Activated CD8-positive, alpha-beta T cell treated with anti-CD3 and anti-CD28 coated beads, Interleukin-2, amount 10 ng/mL, durations not matched to agents 7 days and 5 days (primary cell): ENCODE measurements at regions not wholly inside any gene's neighbourhood (a gene's known extent, or its start where the extent isn't known, plus 50 kb on each side); places are given as distances from the start of the nearest gene placed in this dataset.
"Not testable (repeated sequence)": the region's sequence is repeated elsewhere in the genome, so short reads cannot be mapped to it uniquely, and the experiment has no call there.

Experiments used
- ATAC-seq: fragments of 150-1000 bp; cut with Tn5 transposase; one replicate; pipeline ENCODE4 v1.10.0; 2021; ENCODE audit warnings: moderate library complexity
- CTCF ChIA-PET: fragments of 350-600 bp; sonication (Branson Sonifier 250); formaldehyde crosslinking; loops from one replicate; lab custom pipeline; 2021; ENCODE audit warnings: antibody characterized with exemption; lab: Charles Lee
- POLR2A ChIA-PET: fragments of 350-600 bp; sonication (Branson Sonifier 250); formaldehyde crosslinking; loops from one replicate; lab custom pipeline; 2021; ENCODE audit warnings: antibody characterized with exemption; lab: Charles Lee
- DNase-seq: peaks from one replicate; pipeline ENCODE4 v3.0.0-alpha.2; 2020
- H3K27ac Mint-ChIP-seq: one replicate; pipeline ENCODE4 v1.8.0; 2021; ENCODE audit warnings: mild to moderate bottlenecking, mixed read lengths
- H3K27me3 Mint-ChIP-seq: one replicate; pipeline ENCODE4 v1.8.0; 2021; ENCODE audit warnings: low read depth, mixed read lengths
- H3K36me3 Mint-ChIP-seq: one replicate; pipeline ENCODE4 v1.8.0; 2021; ENCODE audit warnings: low read depth, mixed read lengths
- H3K4me1 Mint-ChIP-seq: one replicate; pipeline ENCODE4 v1.8.0; 2021; ENCODE audit warnings: low read depth, mixed read lengths
- H3K4me3 Mint-ChIP-seq: one replicate; pipeline ENCODE4 v1.8.0; 2021; ENCODE audit warnings: mild to moderate bottlenecking, mixed read lengths
- H3K9me3 Mint-ChIP-seq: one replicate; pipeline ENCODE4 v1.8.0; 2022; ENCODE audit warnings: mixed read lengths; ENCODE audit not compliant: insufficient read depth

DNA sequence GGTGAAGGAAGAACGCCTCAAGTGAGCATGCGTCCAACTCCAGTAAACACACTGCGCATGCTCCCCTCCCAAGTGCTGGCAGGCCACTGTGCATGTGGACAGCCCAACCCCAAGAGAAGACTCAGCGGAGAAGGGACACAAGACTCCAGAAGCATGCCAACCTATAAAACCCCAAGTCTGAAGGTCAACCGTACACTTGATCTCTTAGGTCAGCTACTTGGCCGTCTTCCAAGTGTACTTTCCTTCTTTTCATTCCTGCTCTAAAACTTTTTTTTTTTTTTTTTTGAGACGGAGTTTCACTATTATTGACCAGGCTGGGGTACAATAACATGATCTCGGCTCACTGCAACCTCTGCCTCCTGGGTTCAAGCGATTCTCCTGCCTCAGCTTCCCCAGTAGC is 401.2 kb upstream of the USP9Y start:
- H3K9me3 Mint-ChIP-seq, H3K4me3 Mint-ChIP-seq, H3K36me3 Mint-ChIP-seq, H3K27me3 Mint-ChIP-seq, POLR2A ChIA-PET, H3K27ac Mint-ChIP-seq, ATAC-seq, DNase-seq, CTCF ChIA-PET: not testable (repeated sequence)
- peaks cover 10% of the 10 kb centered on the region for H3K4me1 Mint-ChIP-seq

DNA sequence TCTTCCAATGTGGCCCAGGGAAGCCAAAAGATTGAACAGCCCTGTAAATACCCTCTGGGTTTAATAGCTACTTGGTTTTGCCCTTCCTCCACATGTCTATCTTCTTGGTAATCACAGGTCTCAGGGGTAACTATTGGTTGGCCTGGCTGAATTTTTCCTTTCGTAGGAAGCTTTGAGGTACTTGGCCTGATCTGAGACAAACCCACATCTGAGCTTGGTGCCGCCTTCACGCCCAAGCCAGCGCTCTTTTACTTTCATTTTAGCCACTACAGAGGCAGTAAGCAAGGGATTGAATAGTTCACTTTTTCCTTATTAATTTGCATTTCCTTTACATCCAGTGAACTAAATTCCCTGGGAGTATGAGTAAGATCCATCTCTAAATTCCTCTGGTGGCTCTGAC is 397.6 kb upstream of the USP9Y start:
- ATAC-seq (peak; percentile 89), DNase-seq (peak; percentile 56)

DNA sequence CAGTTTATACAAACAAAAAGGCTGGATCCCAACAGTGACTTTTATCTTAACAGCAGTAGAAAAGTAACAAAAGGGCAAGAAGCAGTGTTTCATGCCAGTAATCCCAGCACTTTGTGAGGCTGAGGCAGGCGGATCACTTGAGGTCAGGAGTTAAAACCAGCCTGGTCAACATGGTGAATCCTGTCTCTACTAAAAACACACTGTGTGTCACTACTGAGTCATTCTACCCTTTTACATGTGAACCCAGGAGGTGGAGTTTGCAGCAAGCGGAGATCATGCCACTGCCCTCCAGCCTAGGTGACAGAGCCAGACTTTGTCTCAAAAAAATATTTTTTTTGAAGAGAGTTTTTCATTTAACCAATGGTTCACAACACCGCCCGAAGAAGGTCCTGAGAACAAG is 395.6 kb upstream of the USP9Y start:
- no peaks in the 10 kb centered on the region for H3K36me3 Mint-ChIP-seq
- DNase-seq (no peak), ATAC-seq (no peak)
- H3K27ac Mint-ChIP-seq: no peak overlapping the region
- H3K4me3 Mint-ChIP-seq: no peak overlapping the region
- POLR2A ChIA-PET: no interaction called here
- CTCF ChIA-PET: no interaction called here
- peaks cover 9% of the 10 kb centered on the region for H3K4me1 Mint-ChIP-seq
- no peaks in the 10 kb centered on the region for H3K9me3 Mint-ChIP-seq
- peaks cover 2% of the 10 kb centered on the region for H3K27me3 Mint-ChIP-seq

More for the DNA sequence above, 397.6 kb upstream of the USP9Y start:
- Mint-ChIP-seq H3K9me3 (no peaks in the 10 kb centered on the region), H3K36me3 (no peaks in the 10 kb centered on the region), H3K4me1 (peaks cover 9% of the 10 kb centered on the region), H3K27me3 (no peaks in the 10 kb centered on the region), H3K27ac (peak overlapping the region; percentile 74), H3K4me3 (peak overlapping the region; percentile 69)
- POLR2A ChIA-PET: no interaction called here
- CTCF ChIA-PET: no interaction called here

DNA sequence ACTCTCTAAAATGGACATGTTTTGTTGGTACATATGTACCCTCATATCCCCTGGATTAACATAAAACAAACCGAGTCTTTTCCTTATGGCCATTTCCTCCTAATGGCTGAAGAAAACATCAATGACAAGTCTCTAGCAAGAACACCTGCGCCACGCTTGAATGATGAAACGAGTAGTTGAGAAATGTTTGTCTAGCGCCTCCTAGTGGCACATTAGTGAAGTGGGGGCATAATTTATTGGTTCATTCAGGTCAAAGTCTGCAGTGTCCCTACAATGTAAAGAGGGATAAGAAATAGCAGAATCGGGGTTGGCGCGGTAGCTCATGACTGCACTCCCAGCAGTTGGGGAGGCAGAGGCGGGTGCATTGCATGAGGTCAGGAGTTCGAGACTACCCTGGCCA is 391.8 kb upstream of the USP9Y start:
- H3K27me3 Mint-ChIP-seq: peaks cover 2% of the 10 kb centered on the region
- H3K27ac Mint-ChIP-seq: no peak overlapping the region
- peak; percentile 57 for DNase-seq
- H3K4me3 Mint-ChIP-seq: no peak overlapping the region
- no peak for ATAC-seq
- ChIA-PET CTCF (no interaction called here), POLR2A (no interaction called here)
- H3K4me1 Mint-ChIP-seq: no peaks in the 10 kb centered on the region
- no peaks in the 10 kb centered on the region for H3K9me3 Mint-ChIP-seq
- H3K36me3 Mint-ChIP-seq: no peaks in the 10 kb centered on the region

DNA sequence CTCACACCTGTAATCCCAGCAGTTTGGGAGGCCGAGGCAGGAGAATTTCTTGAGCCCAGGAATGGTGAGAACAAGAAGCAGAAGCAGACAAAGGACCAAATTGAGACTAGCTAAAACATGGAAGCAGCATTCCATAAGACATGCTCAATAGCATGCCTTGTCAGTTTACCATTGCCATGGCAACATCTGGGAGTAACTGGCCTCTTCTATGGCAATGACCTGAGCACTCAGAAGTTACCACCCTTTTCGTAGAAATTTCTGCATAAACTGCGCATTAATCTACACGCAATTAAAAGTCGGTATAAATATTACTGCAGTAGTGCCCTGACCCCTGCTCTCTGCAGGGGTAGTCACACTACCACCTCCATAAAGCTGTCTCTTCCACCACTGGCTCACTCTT is 390.2 kb upstream of the USP9Y start:
- no peaks in the 10 kb centered on the region for H3K36me3 Mint-ChIP-seq
- CTCF ChIA-PET: no interaction called here

DNA sequence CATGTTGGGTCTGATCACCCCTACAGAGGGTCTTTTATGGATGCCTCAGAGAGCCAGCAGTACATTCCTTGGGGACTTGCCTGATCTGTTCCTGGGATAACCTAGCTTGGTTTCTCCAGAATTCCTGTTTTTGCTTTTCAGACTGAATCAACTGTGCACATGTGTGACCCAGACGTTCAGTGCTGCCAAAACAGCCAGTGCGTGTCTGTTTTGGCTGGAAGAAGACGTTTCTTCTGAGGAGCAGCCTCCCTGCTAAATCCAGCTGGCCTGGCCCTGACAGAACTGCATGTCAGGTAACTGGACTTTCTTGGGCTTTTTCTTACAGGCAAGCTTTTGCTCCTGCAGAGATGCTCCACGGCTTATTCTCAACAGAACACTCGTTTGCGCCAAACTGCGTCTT is 373.3 kb upstream of the USP9Y start:
- H3K9me3 Mint-ChIP-seq: no peaks in the 10 kb centered on the region
- no peaks in the 10 kb centered on the region for H3K4me1 Mint-ChIP-seq
- no peaks in the 10 kb centered on the region for H3K27me3 Mint-ChIP-seq
- ATAC-seq: no peak
- no peak overlapping the region for H3K27ac Mint-ChIP-seq
- no peak overlapping the region for H3K4me3 Mint-ChIP-seq
- ChIA-PET CTCF (no interaction called here), POLR2A (no interaction called here)
- DNase-seq: no peak
- no peaks in the 10 kb centered on the region for H3K36me3 Mint-ChIP-seq

More for the DNA sequence above, 390.2 kb upstream of the USP9Y start:
- no peaks in the 10 kb centered on the region for H3K9me3 Mint-ChIP-seq
- no peak overlapping the region for H3K27ac Mint-ChIP-seq
- H3K4me1 Mint-ChIP-seq: no peaks in the 10 kb centered on the region
- ATAC-seq: no peak
- no peak overlapping the region for H3K4me3 Mint-ChIP-seq
- POLR2A ChIA-PET: no interaction called here
- DNase-seq: no peak
- peaks cover 2% of the 10 kb centered on the region for H3K27me3 Mint-ChIP-seq

DNA sequence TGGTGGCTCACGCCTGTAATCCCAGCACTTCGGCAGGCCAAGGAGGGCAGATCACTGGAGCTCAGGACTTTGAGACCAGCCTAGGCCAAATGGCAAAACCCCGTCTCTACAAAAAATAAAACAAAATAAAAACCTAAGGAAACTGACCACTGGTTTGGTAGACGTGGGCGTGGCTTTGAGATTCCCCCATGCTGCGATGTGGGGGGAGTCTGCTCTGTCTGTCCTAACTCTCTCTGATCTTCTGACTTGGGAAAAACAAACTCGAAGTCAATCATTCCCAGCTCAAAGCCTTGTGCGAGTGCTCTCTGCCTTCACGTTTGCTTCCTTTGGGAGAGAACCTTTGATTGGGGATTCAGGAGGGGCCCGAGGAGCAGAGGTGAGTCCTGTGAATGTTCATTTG is 369.1 kb upstream of the USP9Y start:
- H3K27ac Mint-ChIP-seq, H3K9me3 Mint-ChIP-seq, H3K4me1 Mint-ChIP-seq, H3K27me3 Mint-ChIP-seq, ATAC-seq, H3K36me3 Mint-ChIP-seq, DNase-seq, H3K4me3 Mint-ChIP-seq, CTCF ChIA-PET, POLR2A ChIA-PET: not testable (repeated sequence)

DNA sequence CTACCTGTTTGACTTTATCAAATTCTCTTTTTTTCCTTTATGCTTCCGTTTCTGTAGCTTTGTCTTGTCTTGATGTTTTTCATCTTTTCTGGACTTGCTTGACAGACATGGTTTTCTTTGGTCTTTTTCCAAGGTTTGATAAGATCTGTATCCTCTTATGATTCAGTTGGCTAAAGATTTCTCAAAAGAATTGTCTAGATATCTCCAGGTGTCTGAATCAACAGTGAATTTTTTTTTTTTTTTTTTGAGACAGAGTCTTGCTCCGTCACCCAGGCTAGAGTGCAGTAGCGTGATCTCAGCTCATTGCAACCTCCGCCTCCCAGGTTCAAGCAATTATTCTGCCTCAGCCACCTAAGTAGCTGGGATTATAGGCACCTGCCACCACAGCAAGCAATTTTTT is 357.8 kb upstream of the USP9Y start:
- POLR2A ChIA-PET: no interaction called here
- Mint-ChIP-seq H3K27ac (no peak overlapping the region), H3K9me3 (no peaks in the 10 kb centered on the region), H3K27me3 (no peaks in the 10 kb centered on the region), H3K4me3 (no peak overlapping the region), H3K4me1 (no peaks in the 10 kb centered on the region), H3K36me3 (no peaks in the 10 kb centered on the region)
- DNase-seq: no peak
- CTCF ChIA-PET: no interaction called here
- no peak for ATAC-seq

DNA sequence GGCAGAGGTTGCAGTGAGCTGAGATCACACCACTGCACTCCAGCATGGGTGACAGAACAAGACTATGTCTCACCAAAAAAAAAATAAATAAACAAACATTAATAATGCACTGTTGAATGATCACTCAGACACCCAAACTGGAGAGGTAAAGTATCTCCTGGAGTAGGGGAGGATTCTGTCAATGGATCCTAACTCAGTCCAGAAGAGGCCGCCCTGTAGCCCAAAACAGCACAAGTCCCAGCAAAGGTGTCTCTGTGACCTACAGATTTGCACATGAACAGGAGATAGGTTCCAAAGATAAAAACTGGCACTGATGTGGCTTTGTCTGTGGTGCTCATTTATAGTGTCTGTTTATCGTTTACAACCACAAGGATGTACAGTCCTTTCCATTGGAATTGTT is 352.9 kb upstream of the USP9Y start:
- DNase-seq: no peak
- no peaks in the 10 kb centered on the region for H3K27me3 Mint-ChIP-seq
- ChIA-PET CTCF (no interaction called here), POLR2A (no interaction called here)
- H3K27ac Mint-ChIP-seq: no peak overlapping the region
- H3K4me3 Mint-ChIP-seq: no peak overlapping the region
- no peak for ATAC-seq
- no peaks in the 10 kb centered on the region for H3K4me1 Mint-ChIP-seq
- H3K36me3 Mint-ChIP-seq: no peaks in the 10 kb centered on the region
- no peaks in the 10 kb centered on the region for H3K9me3 Mint-ChIP-seq

DNA sequence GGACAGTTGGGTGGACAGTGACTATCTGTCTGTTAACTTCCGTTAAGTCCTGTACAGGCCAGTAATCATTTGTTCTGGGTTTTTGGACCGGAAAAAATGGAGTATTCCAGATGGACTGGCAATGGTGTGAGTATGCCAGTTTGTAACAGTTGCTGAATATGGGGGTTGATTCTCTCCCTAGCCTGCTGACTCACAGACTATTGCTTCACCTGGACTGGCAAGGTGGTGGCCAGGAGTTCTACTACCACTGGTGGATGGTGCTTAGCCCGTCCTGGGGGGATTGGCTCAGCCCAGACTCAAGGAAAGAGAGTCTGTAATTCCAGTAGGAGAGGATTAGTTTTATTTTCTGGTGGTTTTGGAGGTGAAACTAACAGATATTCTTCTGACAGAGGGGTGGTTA is 343.8 kb upstream of the USP9Y start:
- DNase-seq: no peak
- Mint-ChIP-seq H3K27me3 (no peaks in the 10 kb centered on the region), H3K36me3 (no peaks in the 10 kb centered on the region), H3K27ac (no peak overlapping the region), H3K4me1 (no peaks in the 10 kb centered on the region), H3K9me3 (no peaks in the 10 kb centered on the region), H3K4me3 (no peak overlapping the region)
- ChIA-PET POLR2A (no interaction called here), CTCF (no interaction called here)
- ATAC-seq: no peak

DNA sequence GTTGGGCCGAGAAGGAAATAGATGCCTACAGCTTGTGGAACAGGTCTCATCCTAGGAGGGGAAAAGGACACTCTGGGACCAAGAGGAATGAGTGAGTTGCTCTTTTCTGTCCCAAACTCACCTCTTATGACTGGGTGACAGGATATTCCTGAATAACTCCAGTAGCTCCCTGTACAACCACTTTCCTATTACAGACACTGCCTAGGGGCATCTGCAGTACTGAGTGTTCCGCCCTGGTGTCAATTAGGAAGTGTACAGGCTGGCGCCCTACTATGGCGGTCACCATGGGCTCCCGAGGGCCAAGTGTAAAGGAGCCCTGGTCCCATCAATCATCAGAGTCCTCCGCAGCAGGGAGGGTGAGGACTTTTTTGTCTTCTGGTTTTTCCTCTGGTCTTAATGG is 343.4 kb upstream of the USP9Y start:
- Mint-ChIP-seq H3K4me3 (no peak overlapping the region), H3K36me3 (no peaks in the 10 kb centered on the region), H3K9me3 (no peaks in the 10 kb centered on the region), H3K27me3 (no peaks in the 10 kb centered on the region), H3K27ac (no peak overlapping the region), H3K4me1 (no peaks in the 10 kb centered on the region)
- ATAC-seq (no peak), DNase-seq (no peak)
- CTCF ChIA-PET: no interaction called here
- POLR2A ChIA-PET: no interaction called here

DNA sequence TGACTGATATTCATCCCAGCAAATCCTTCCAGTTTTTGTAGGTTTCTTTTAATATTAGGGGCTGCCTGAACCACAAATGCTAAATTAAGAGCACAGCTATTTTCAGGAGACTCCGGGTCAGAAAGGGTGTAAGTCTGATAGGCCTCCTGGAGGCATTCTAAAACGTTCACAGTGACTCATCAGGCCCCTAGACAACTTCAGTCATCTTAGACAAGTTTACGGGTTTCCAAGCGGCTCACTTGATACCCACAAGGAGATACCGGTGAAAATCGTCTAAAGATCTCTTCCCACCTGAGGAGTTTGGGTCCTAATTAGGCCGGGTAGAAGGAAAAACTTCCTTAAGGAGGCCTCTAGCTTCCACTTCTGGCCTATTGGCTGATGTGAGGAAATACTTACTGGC is 342.7 kb upstream of the USP9Y start:
- no peaks in the 10 kb centered on the region for H3K36me3 Mint-ChIP-seq
- H3K9me3 Mint-ChIP-seq: no peaks in the 10 kb centered on the region
- DNase-seq (no peak), ATAC-seq (no peak)
- no peaks in the 10 kb centered on the region for H3K4me1 Mint-ChIP-seq
- no peak overlapping the region for H3K4me3 Mint-ChIP-seq
- no peaks in the 10 kb centered on the region for H3K27me3 Mint-ChIP-seq
- ChIA-PET CTCF (no interaction called here), POLR2A (no interaction called here)
- H3K27ac Mint-ChIP-seq: no peak overlapping the region

DNA sequence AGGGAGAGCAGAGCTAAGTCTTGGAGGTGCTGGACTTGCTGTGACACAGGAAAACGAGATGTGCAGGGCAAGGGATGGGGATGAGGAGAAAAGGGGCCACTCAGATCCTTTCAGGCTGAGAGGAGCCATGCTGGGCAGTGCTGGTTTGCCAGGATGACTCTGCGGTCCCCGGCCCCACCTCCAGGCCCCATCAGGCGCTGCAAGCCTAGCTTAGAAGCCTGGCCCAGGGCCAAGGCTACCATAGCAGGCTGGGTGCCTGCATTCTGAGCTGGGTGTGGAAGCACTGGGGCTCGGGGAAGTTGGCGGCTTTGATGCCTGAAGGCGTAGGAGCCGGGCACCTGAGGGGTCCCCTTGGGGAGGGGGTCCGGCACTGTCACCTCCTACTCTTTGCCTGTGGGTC is 341.2 kb upstream of the USP9Y start:
- POLR2A ChIA-PET: no interaction called here
- Mint-ChIP-seq H3K4me3 (no peak overlapping the region), H3K9me3 (no peaks in the 10 kb centered on the region), H3K27me3 (no peaks in the 10 kb centered on the region), H3K4me1 (no peaks in the 10 kb centered on the region), H3K27ac (no peak overlapping the region), H3K36me3 (no peaks in the 10 kb centered on the region)
- DNase-seq: no peak
- CTCF ChIA-PET: no interaction called here
- no peak for ATAC-seq
